ENCODE measurements at regions not wholly inside any gene's neighbourhood (a gene's known extent, or its start where the extent isn't known, plus 50 kb on each side); places are given as distances from the start of the nearest gene placed in this dataset.

DNA sequence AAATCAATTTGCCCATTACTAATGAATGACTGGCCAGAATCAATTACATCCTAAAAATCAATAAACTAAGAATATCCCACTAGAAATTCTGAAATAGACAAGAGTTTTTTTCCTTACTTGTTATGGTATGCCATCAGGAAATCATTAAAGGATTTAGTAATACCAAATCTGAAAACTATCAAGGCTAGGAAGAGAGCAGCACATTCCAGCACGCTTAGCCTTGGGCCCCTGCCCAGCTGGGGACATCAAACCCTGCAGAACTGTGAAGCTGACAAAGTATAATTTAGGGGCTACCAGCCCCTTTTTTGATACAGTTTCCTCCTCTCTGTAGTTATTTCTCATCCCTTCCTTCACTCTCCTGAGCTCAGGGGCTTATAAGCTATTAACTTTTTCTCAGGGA, 247.8 kb upstream of the ZC3H12C start:
- peaks cover 7% of the 10 kb centered on the region for H3K27me3 Mint-ChIP-seq
- H3K4me1 Mint-ChIP-seq = no peaks in the 10 kb centered on the region
- H3K36me3 Mint-ChIP-seq = no peaks in the 10 kb centered on the region
- no peak for ATAC-seq (ENCODE audit: low read depth)
- H3K27ac Mint-ChIP-seq = no peak overlapping the region
- H3K4me3 Mint-ChIP-seq = no peak overlapping the region
- no peak for DNase-seq (ENCODE audit: low spot score in 2 of 2)
- peaks cover 6% of the 10 kb centered on the region for H3K9me3 Mint-ChIP-seq

DNA sequence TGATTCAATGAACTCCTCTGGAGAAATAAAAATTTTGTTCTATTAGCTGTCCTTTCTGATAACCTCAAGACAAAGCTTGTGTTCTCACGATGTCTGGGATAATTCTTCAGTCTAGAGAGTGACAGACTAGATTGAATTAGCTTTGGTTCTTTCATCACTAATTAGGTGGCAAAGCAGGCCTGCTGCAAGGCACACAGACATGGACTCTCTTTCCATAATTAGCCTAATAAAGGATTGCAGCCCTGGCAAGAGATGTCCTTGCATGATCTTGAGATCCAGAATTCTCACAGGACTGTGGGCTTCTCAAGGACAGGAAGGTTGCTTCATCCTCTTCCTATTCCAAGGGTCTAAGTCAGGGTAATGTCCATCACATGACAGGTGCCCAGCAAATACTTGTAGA, 245.6 kb upstream of the ZC3H12C start:
- no peaks in the 10 kb centered on the region for H3K36me3 Mint-ChIP-seq
- DNase-seq (ENCODE audit: low spot score in 2 of 2) = no peak
- no peak overlapping the region for H3K27ac Mint-ChIP-seq
- no peak overlapping the region for H3K4me3 Mint-ChIP-seq
- H3K27me3 Mint-ChIP-seq = no peaks in the 10 kb centered on the region
- H3K9me3 Mint-ChIP-seq = no peaks in the 10 kb centered on the region
- ATAC-seq (ENCODE audit: low read depth) = no peak
- H3K4me1 Mint-ChIP-seq = no peaks in the 10 kb centered on the region

GRCh38 chr11:109849051-109849450, 244.1 kb upstream of the ZC3H12C start:
- Mint-ChIP-seq H3K9me3 (no peaks in the 10 kb centered on the region), H3K4me3 (no peak overlapping the region), H3K36me3 (no peaks in the 10 kb centered on the region), H3K27ac (no peak overlapping the region), H3K4me1 (no peaks in the 10 kb centered on the region), H3K27me3 (no peaks in the 10 kb centered on the region)
- DNase-seq (ENCODE audit: low spot score in 2 of 2) (no peak), ATAC-seq (ENCODE audit: low read depth) (no peak)

GRCh38 chr11:109849946-109850345, 243.2 kb upstream of the ZC3H12C start:
- Mint-ChIP-seq H3K4me3 (no peak overlapping the region), H3K9me3 (no peaks in the 10 kb centered on the region), H3K36me3 (no peaks in the 10 kb centered on the region), H3K4me1 (no peaks in the 10 kb centered on the region), H3K27ac (no peak overlapping the region), H3K27me3 (no peaks in the 10 kb centered on the region)
- DNase-seq (ENCODE audit: low spot score in 2 of 2) (no peak), ATAC-seq (ENCODE audit: low read depth) (no peak)

DNA sequence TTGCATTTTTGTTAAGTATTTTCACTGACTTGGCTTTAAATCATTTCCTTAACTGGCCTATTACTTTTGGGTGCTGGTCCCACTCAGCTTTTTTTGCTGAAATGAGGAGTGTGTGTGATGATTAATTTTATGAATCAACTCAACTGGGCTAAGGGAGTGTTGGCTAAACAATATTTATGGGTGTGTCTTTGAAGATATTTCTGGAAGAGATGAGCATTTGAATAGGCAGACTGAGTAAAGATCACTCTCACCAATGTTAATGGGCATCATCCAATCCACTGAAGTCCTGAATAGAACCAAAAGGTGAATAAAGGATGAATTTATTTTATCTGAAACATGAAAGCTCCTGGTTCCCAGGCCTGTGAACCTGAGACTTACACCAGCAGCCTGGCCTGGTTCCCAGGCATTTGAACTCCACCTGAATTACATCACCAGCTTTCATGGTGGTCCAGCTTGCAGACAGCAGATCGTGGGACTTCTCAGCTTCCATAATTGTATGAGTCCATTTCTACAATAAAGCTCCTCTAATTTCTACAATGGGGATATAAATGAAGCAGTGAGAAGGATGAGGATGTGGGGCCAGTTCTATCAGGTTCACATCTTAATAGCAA, 241.3 kb upstream of the ZC3H12C start:
- H3K9me3 Mint-ChIP-seq = no peaks in the 10 kb centered on the region
- H3K27me3 Mint-ChIP-seq = no peaks in the 10 kb centered on the region
- no peak overlapping the region for H3K4me3 Mint-ChIP-seq
- ATAC-seq (ENCODE audit: low read depth) (no peak), DNase-seq (ENCODE audit: low spot score in 2 of 2) (no peak)
- no peak overlapping the region for H3K27ac Mint-ChIP-seq
- no peaks in the 10 kb centered on the region for H3K4me1 Mint-ChIP-seq
- H3K36me3 Mint-ChIP-seq = no peaks in the 10 kb centered on the region

- no peak overlapping the region for H3K27ac Mint-ChIP-seq
- no peaks in the 10 kb centered on the region for H3K9me3 Mint-ChIP-seq
- no peak for DNase-seq (ENCODE audit: low spot score in 2 of 2)
- H3K4me3 Mint-ChIP-seq = no peak overlapping the region
- no peak for ATAC-seq (ENCODE audit: low read depth)
- H3K4me1 Mint-ChIP-seq = no peaks in the 10 kb centered on the region
- H3K36me3 Mint-ChIP-seq = no peaks in the 10 kb centered on the region
- H3K27me3 Mint-ChIP-seq = no peaks in the 10 kb centered on the region
These were observed 239.9 kb upstream of the ZC3H12C start for GRCh38 chr11:109853156-109853776.

DNA sequence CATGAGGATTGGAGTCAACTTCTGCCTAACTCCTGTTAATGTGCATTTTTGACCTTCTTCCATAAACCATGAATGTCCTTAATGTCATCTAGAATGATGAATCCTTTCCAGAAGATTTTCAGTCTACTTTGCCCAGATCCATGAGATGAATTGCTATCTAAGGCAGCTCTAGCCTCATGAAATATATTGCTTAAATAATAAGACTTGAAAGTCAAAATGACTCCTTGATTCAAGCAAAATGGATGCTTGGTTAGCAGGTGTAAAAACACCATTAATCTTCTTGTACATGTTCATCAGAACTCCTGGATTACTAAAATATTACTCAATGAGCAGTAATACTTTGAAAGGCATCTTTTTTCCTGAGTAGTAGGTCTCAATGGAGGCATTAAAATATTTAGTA, 238.5 kb upstream of the ZC3H12C start:
- H3K4me3 Mint-ChIP-seq = no peak overlapping the region
- no peak for ATAC-seq (ENCODE audit: low read depth)
- no peak overlapping the region for H3K27ac Mint-ChIP-seq
- no peaks in the 10 kb centered on the region for H3K4me1 Mint-ChIP-seq
- DNase-seq (ENCODE audit: low spot score in 2 of 2) = no peak
- no peaks in the 10 kb centered on the region for H3K27me3 Mint-ChIP-seq
- no peaks in the 10 kb centered on the region for H3K36me3 Mint-ChIP-seq
- no peaks in the 10 kb centered on the region for H3K9me3 Mint-ChIP-seq

DNA sequence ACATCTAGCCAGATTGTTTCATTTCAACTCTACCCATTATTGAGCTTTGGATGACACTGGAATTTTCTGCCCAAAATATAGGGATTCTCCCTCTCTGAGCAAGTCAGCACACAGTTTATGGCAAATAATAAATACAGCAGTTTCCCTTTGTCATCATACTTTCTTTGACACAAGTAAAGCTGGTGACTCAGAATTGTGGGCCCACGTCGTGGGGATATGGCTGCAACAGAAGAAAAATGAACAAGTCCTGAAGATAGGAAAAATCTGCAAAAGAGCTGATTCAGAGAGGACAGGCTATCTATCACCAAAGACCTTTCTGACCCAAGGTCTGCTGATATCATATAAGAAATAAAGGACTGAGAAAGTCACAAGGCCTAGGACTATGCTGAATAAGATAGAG, 236.3 kb upstream of the ZC3H12C start:
- no peak for ATAC-seq (ENCODE audit: low read depth)
- Mint-ChIP-seq H3K27me3 (no peaks in the 10 kb centered on the region), H3K9me3 (no peaks in the 10 kb centered on the region), H3K4me3 (no peak overlapping the region), H3K27ac (no peak overlapping the region), H3K36me3 (no peaks in the 10 kb centered on the region), H3K4me1 (no peaks in the 10 kb centered on the region)
- DNase-seq (ENCODE audit: low spot score in 2 of 2) = no peak

GRCh38 chr11:109857637-109858036, 235.6 kb upstream of the ZC3H12C start:
- H3K27ac Mint-ChIP-seq = no peak overlapping the region
- ATAC-seq (ENCODE audit: low read depth) (no peak), DNase-seq (ENCODE audit: low spot score in 2 of 2) (no peak)
- no peaks in the 10 kb centered on the region for H3K36me3 Mint-ChIP-seq
- no peaks in the 10 kb centered on the region for H3K27me3 Mint-ChIP-seq
- H3K4me3 Mint-ChIP-seq = no peak overlapping the region
- no peaks in the 10 kb centered on the region for H3K9me3 Mint-ChIP-seq
- H3K4me1 Mint-ChIP-seq = no peaks in the 10 kb centered on the region

GRCh38 chr11:109858152-109858551, 235.0 kb upstream of the ZC3H12C start:
- H3K27ac Mint-ChIP-seq = no peak overlapping the region
- no peaks in the 10 kb centered on the region for H3K36me3 Mint-ChIP-seq
- no peaks in the 10 kb centered on the region for H3K9me3 Mint-ChIP-seq
- no peak overlapping the region for H3K4me3 Mint-ChIP-seq
- H3K27me3 Mint-ChIP-seq = no peaks in the 10 kb centered on the region
- DNase-seq (ENCODE audit: low spot score in 2 of 2) (no peak), ATAC-seq (ENCODE audit: low read depth) (no peak)
- no peaks in the 10 kb centered on the region for H3K4me1 Mint-ChIP-seq

- no peaks in the 10 kb centered on the region for H3K9me3 Mint-ChIP-seq
- H3K36me3 Mint-ChIP-seq = no peaks in the 10 kb centered on the region
- ATAC-seq (ENCODE audit: low read depth) (no peak), DNase-seq (ENCODE audit: low spot score in 2 of 2) (no peak)
- H3K27ac Mint-ChIP-seq = no peak overlapping the region
- H3K4me3 Mint-ChIP-seq = no peak overlapping the region
- H3K27me3 Mint-ChIP-seq = no peaks in the 10 kb centered on the region
- H3K4me1 Mint-ChIP-seq = peaks cover 3% of the 10 kb centered on the region
These were observed 234.0 kb upstream of the ZC3H12C start for GRCh38 chr11:109859045-109859724.

- no peaks in the 10 kb centered on the region for H3K9me3 Mint-ChIP-seq
These were observed 230.4 kb upstream of the ZC3H12C start for GRCh38 chr11:109862835-109863234.

GRCh38 chr11:109864151-109864661, 229.0 kb upstream of the ZC3H12C start:
- Mint-ChIP-seq H3K27me3 (no peaks in the 10 kb centered on the region), H3K27ac (no peak overlapping the region), H3K36me3 (no peaks in the 10 kb centered on the region), H3K4me1 (peaks cover 6% of the 10 kb centered on the region), H3K4me3 (no peak overlapping the region), H3K9me3 (no peaks in the 10 kb centered on the region)
- DNase-seq (ENCODE audit: low spot score in 2 of 2) (no peak), ATAC-seq (ENCODE audit: low read depth) (peak; percentile 71)

More at GRCh38 chr11:109862835-109863234, 230.4 kb upstream of the ZC3H12C start:
- no peaks in the 10 kb centered on the region for H3K36me3 Mint-ChIP-seq
- no peak overlapping the region for H3K27ac Mint-ChIP-seq
- peaks cover 6% of the 10 kb centered on the region for H3K4me1 Mint-ChIP-seq
- ATAC-seq (ENCODE audit: low read depth) = no peak
- H3K27me3 Mint-ChIP-seq = no peaks in the 10 kb centered on the region
- no peak overlapping the region for H3K4me3 Mint-ChIP-seq
- no peak for DNase-seq (ENCODE audit: low spot score in 2 of 2)

GRCh38 chr11:109864834-109865547, 228.2 kb upstream of the ZC3H12C start:
- H3K27me3 Mint-ChIP-seq = no peaks in the 10 kb centered on the region
- H3K36me3 Mint-ChIP-seq = no peaks in the 10 kb centered on the region
- DNase-seq (ENCODE audit: low spot score in 2 of 2) (no peak), ATAC-seq (ENCODE audit: low read depth) (no peak)
- H3K9me3 Mint-ChIP-seq = no peaks in the 10 kb centered on the region
- peaks cover 6% of the 10 kb centered on the region for H3K4me1 Mint-ChIP-seq
- no peak overlapping the region for H3K4me3 Mint-ChIP-seq
- H3K27ac Mint-ChIP-seq = no peak overlapping the region

Measured in memory B cell (primary cell).